ENCODE measurements at regions not wholly inside any gene's neighbourhood (a gene's known extent, or its start where the extent isn't known, plus 50 kb on each side); places are given as distances from the start of the nearest gene placed in this dataset.

GRCh38 chr18:45249246-45249661 lies 366.0 kb upstream of the SLC14A2 start:
- H3K36me3 Mint-ChIP-seq (ENCODE audit: low read depth) = no peaks in the 10 kb centered on the region
- no peak for DNase-seq (ENCODE audit: low spot score)

More at GRCh38 chr18:45249246-45249661, 366.0 kb upstream of the SLC14A2 start:
- Histone ChIP-seq H2AFZ (no peak overlapping the region), H3F3A (replicated peaks; ENCODE audit: low read depth) (no peaks in the 10 kb centered on the region), H3K4me3 (no peak overlapping the region), H3K27me3 (ENCODE audit: insufficient read depth) (no peaks in the 10 kb centered on the region), H3K9me2 (ENCODE audit: insufficient read depth) (no peaks in the 10 kb centered on the region), H3K4me1 (ENCODE audit: insufficient read depth) (no peaks in the 10 kb centered on the region), H3K36me3 (ENCODE audit: insufficient read depth) (no peaks in the 10 kb centered on the region), H3K27ac (ENCODE audit: low read depth) (no peak overlapping the region), H3K4me2 (no peak overlapping the region), H3K79me2 (replicated peaks; ENCODE audit: insufficient read depth) (no peaks in the 10 kb centered on the region), H4K20me1 (replicated peaks; ENCODE audit: insufficient read depth) (no peaks in the 10 kb centered on the region)
- Mint-ChIP-seq H3K9me3 (no peaks in the 10 kb centered on the region), H3K27me3 (ENCODE audit: insufficient read depth, low read depth, poor library complexity) (peaks cover 2% of the 10 kb centered on the region), H3K4me3 (no peak overlapping the region), H3K27ac (no peak overlapping the region; the same call in 1 of the 2 replicates), H3K4me1 (peaks cover 4% of the 10 kb centered on the region; the same call in 2 of the 3 replicates)
- ATAC-seq = no peak
- no peak for TF ChIP-seq REST (IDR thresholded peaks at IDR 0.05; ENCODE audit: unreplicated experiment)
- no peak for TF ChIP-seq ETS1 (IDR thresholded peaks at IDR 0.05)
- no peak for TF ChIP-seq JUNB (IDR thresholded peaks at IDR 0.05; ENCODE audit: unreplicated experiment)
- TF ChIP-seq CREB1 (CRISPR knock-in tag; IDR thresholded peaks at IDR 0.05; ENCODE audit: low read depth) = no peak
- no peak for TF ChIP-seq EZH2 (IDR thresholded peaks at IDR 0.05; ENCODE audit: low read depth, unreplicated experiment)
- TF ChIP-seq ZNF331 (CRISPR knock-in tag; IDR thresholded peaks at IDR 0.05; ENCODE audit: low read depth) = no peak
- no peak for TF ChIP-seq CTCF (conservative IDR thresholded peaks at IDR 0.05; ENCODE audit: low read depth in 2 of 2)
- TF ChIP-seq, protein P1, sequence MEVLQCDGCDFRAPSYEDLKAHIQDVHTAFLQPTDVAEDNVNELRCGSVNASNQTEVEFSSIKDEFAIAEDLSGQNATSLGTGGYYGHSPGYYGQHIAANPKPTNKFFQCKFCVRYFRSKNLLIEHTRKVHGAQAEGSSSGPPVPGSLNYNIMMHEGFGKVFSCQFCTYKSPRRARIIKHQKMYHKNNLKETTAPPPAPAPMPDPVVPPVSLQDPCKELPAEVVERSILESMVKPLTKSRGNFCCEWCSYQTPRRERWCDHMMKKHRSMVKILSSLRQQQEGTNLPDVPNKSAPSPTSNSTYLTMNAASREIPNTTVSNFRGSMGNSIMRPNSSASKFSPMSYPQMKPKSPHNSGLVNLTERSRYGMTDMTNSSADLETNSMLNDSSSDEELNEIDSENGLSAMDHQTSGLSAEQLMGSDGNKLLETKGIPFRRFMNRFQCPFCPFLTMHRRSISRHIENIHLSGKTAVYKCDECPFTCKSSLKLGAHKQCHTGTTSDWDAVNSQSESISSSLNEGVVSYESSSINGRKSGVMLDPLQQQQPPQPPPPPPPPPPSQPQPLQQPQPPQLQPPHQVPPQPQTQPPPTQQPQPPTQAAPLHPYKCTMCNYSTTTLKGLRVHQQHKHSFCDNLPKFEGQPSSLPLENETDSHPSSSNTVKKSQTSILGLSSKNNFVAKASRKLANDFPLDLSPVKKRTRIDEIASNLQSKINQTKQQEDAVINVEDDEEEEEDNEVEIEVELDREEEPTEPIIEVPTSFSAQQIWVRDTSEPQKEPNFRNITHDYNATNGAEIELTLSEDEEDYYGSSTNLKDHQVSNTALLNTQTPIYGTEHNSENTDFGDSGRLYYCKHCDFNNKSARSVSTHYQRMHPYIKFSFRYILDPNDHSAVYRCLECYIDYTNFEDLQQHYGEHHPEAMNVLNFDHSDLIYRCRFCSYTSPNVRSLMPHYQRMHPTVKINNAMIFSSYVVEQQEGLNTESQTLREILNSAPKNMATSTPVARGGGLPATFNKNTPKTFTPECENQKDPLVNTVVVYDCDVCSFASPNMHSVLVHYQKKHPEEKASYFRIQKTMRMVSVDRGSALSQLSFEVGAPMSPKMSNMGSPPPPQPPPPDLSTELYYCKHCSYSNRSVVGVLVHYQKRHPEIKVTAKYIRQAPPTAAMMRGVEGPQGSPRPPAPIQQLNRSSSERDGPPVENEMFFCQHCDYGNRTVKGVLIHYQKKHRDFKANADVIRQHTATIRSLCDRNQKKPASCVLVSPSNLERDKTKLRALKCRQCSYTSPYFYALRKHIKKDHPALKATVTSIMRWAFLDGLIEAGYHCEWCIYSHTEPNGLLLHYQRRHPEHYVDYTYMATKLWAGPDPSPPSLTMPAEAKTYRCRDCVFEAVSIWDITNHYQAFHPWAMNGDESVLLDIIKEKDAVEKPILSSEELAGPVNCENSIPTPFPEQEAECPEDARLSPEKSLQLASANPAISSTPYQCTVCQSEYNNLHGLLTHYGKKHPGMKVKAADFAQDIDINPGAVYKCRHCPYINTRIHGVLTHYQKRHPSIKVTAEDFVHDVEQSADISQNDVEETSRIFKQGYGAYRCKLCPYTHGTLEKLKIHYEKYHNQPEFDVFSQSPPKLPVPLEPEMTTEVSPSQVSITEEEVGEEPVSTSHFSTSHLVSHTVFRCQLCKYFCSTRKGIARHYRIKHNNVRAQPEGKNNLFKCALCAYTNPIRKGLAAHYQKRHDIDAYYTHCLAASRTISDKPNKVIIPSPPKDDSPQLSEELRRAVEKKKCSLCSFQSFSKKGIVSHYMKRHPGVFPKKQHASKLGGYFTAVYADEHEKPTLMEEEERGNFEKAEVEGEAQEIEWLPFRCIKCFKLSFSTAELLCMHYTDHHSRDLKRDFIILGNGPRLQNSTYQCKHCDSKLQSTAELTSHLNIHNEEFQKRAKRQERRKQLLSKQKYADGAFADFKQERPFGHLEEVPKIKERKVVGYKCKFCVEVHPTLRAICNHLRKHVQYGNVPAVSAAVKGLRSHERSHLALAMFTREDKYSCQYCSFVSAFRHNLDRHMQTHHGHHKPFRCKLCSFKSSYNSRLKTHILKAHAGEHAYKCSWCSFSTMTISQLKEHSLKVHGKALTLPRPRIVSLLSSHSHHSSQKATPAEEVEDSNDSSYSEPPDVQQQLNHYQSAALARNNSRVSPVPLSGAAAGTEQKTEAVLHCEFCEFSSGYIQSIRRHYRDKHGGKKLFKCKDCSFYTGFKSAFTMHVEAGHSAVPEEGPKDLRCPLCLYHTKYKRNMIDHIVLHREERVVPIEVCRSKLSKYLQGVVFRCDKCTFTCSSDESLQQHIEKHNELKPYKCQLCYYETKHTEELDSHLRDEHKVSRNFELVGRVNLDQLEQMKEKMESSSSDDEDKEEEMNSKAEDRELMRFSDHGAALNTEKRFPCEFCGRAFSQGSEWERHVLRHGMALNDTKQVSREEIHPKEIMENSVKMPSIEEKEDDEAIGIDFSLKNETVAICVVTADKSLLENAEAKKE (CRISPR knock-in tag; IDR thresholded peaks at IDR 0.05) = no peak
